Psoas muscle (tissue), 7 donors: ENCODE measurements at regions not wholly inside any gene's neighbourhood (a gene's known extent, or its start where the extent isn't known, plus 50 kb on each side); places are given as distances from the start of the nearest gene placed in this dataset.

ENCODE experiments used
- ATAC-seq, 4 donors: fragments of 200-7000 bp; cut with Tn5 transposase; one replicate each; pipeline ENCODE4 v1.9.1; 2020; ENCODE audit warnings: moderate library complexity in 3 of 4, mild to moderate bottlenecking in 2 of 4
- DNase-seq, 2 donors: peaks; one replicate each; pipeline ENCODE4 v3.0.0-alpha.2; 2020
- H3K27ac ChIP-seq: fragments of 200-600 bp; one replicate; pipeline ENCODE4 v1.8.0; 2022
- H3K27me3 ChIP-seq, 3 donors: fragments of 200-600 bp in 1 of 3; one replicate each; pipeline versions ENCODE4 v1.6.1 to v1.8.0; 2013 to 2022; ENCODE audit warnings: low read length in 2 of 3, mild to moderate bottlenecking in 2 of 3, moderate library complexity in 1 of 3; ENCODE audit not compliant: insufficient read depth in 3 of 3
- H3K36me3 ChIP-seq, 2 donors: fragments of 200-600 bp in 1 of 2; one replicate each; pipeline versions ENCODE4 v1.6.1 to v1.8.0; 2013 to 2022; ENCODE audit warnings: low read depth in 1 of 2, mild to moderate bottlenecking in 1 of 2, moderate library complexity in 1 of 2; ENCODE audit not compliant: insufficient read depth in 1 of 2
- H3K4me1 ChIP-seq: fragments of 200-600 bp; one replicate; pipeline ENCODE4 v1.8.0; 2022
- H3K4me3 ChIP-seq: fragments of 200-600 bp; one replicate; pipeline ENCODE4 v1.8.0; 2022; ENCODE audit warnings: mild to moderate bottlenecking
- H3K9me3 ChIP-seq: fragments of 200-600 bp; one replicate; pipeline ENCODE4 v1.8.0; 2022
- CTCF ChIP-seq: fragments of 200-600 bp; IDR thresholded peaks from one replicate; pipeline ENCODE4 v1.8.0; 2022; ENCODE audit warnings: antibody characterized with exemption
- WGBS, 3 donors: extraction: QIAGEN DNeasy Blood & Tissue Kit; methylation state at CpG; one replicate each; pipeline versions ENCODE4 v1.1.6 to v1.1.7; 2013; 5-methylcytosine and 5-hydroxymethylcytosine counted together
- intact Hi-C, 2 donors: fragments of 100-400 bp; cut with DNase I; formaldehyde crosslinking; loops; one replicate each; pipeline versions ENCODE4 v1.11.0 to v1.14.2; 2022
- donor health status: healthy with polysubstance abuse.
- donor health status: DM: no; HTN: no; CAD: no; lungs with moderate emphysema.
- donor health status: Bipolar disorder and iron deficiency.
- donor health status: healthy.
- donor health status: DM: yes; HTN: yes; CAD: no.
- donor health status: DM: no; HTN: no; CAD: no.
- donor health status: DM: yes; HTN: yes; CAD: no.

- WGBS, 3 donors, result 80 to 85% (median 85%) methylated on average over 2 of the region's 2 CpGs
- intact Hi-C loops, result no loop called here
These were observed 288.0 kb upstream of the SEMA3C start for GRCh38 chr7:81206667-81207360.

GRCh38 chr7:81206217-81206616, 287.4 kb upstream of the SEMA3C start:
- WGBS, 3 donors, result 91 to 93% (median 93%) methylated on average over 3 of the region's 3 CpGs
- H3K9me3 ChIP-seq, result no peaks in the 10 kb centered on the region
- TF ChIP-seq CTCF, result no peak
- H3K27ac ChIP-seq, result no peak overlapping the region
- no peaks in the 10 kb centered on the region for H3K4me1 ChIP-seq
- intact Hi-C loops, result no loop called here
- DNase-seq (no peak), ATAC-seq (no peak)
- no peaks in the 10 kb centered on the region for H3K36me3 ChIP-seq
- no peaks in the 10 kb centered on the region for H3K27me3 ChIP-seq
- no peak overlapping the region for H3K4me3 ChIP-seq

More at GRCh38 chr7:81206667-81207360, 288.0 kb upstream of the SEMA3C start:
- Histone ChIP-seq H3K27me3 (no peaks in the 10 kb centered on the region), H3K36me3 (no peaks in the 10 kb centered on the region), H3K27ac (no peak overlapping the region), H3K9me3 (no peaks in the 10 kb centered on the region), H3K4me1 (no peaks in the 10 kb centered on the region), H3K4me3 (no peak overlapping the region)
- no peak for ATAC-seq
- DNase-seq, result no peak
- TF ChIP-seq CTCF, result no peak

- no peaks in the 10 kb centered on the region for H3K4me1 ChIP-seq
- DNase-seq (no peak), ATAC-seq (no peak)
- TF ChIP-seq CTCF, result no peak
- H3K27me3 ChIP-seq, result no peaks in the 10 kb centered on the region
- intact Hi-C loops, result no loop called here
- WGBS, 3 donors, result 91 to 95% (median 92%) methylated on average over 5 of the region's 5 CpGs
- H3K9me3 ChIP-seq, result no peaks in the 10 kb centered on the region
- no peak overlapping the region for H3K4me3 ChIP-seq
- no peaks in the 10 kb centered on the region for H3K36me3 ChIP-seq
- H3K27ac ChIP-seq, result no peak overlapping the region
These were observed 282.3 kb upstream of the SEMA3C start for GRCh38 chr7:81201188-81201587.

GRCh38 chr7:81198766-81199165, 279.9 kb upstream of the SEMA3C start:
- DNase-seq, result no peak
- no peaks in the 10 kb centered on the region for H3K9me3 ChIP-seq

More at GRCh38 chr7:81198766-81199165, 279.9 kb upstream of the SEMA3C start:
- no peak overlapping the region for H3K27ac ChIP-seq
- 57 to 79% (median 66%) methylated on average over 1 of the region's 1 CpG for WGBS, 3 donors
- no peak for ATAC-seq
- no peak for TF ChIP-seq CTCF
- H3K4me1 ChIP-seq, result no peaks in the 10 kb centered on the region
- H3K36me3 ChIP-seq, result no peaks in the 10 kb centered on the region
- H3K27me3 ChIP-seq, result no peaks in the 10 kb centered on the region
- H3K4me3 ChIP-seq, result no peak overlapping the region
- intact Hi-C loops, result loop anchor here in 1 of 2 donors (5.0 kb wide), 1 partner anchor 51 kb away; no protein-coding TSS in a partner anchor
